ENCODE measurements at regions not wholly inside any gene's neighbourhood (a gene's known extent, or its start where the extent isn't known, plus 50 kb on each side); places are given as distances from the start of the nearest gene placed in this dataset.
"Not testable (repeated sequence)": the region's sequence is repeated elsewhere in the genome, so short reads cannot be mapped to it uniquely, and the experiment has no call there.

DNA sequence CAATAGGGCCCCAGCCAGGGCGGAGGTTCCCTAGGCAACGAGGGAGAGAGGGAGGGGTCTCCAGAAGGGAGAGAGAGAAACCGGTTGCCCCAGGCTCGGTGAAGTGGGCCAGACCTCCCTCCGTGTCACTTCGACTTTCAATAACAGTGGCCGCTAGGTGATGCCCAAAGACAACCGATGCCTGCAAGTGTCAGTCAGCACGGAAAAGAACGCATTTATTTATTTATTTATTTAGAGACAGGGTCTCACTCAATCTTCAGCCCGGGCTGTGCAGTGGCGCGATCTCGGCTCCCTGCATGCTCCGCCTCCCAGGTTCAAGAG lies 1504.1 kb upstream of the DEFB115 start:
- not testable (repeated sequence) for H3K14ac ChIP-seq (ENCODE audit: insufficient read depth, low read length); H3K4me2 ChIP-seq (ENCODE audit: insufficient read depth, insufficient read length, low read length); H3K23me2 ChIP-seq (ENCODE audit: insufficient read length, low read depth, low read length, poor library complexity, severe bottlenecking); H3K56ac ChIP-seq (ENCODE audit: insufficient read length, low read depth, low read length); H3K18ac ChIP-seq (ENCODE audit: insufficient read length, low read depth, low read length); H2BK120ac ChIP-seq (ENCODE audit: low read depth, low read length, poor library complexity, severe bottlenecking); H3K4me3 Mint-ChIP-seq; H3K4ac ChIP-seq (ENCODE audit: low read depth, low read length); H2BK15ac ChIP-seq (ENCODE audit: low read depth, low read length); H2BK20ac ChIP-seq (ENCODE audit: low read depth, low read length, poor library complexity, severe bottlenecking); H3K27ac Mint-ChIP-seq; H2BK12ac ChIP-seq (ENCODE audit: insufficient read length, low read depth, low read length); H3T11ph ChIP-seq (ENCODE audit: low read length); H3K4me1 Mint-ChIP-seq; H4K5ac ChIP-seq (ENCODE audit: insufficient read length, low read depth, low read length); H3K79me2 ChIP-seq (ENCODE audit: insufficient read depth, low read length); H3K23ac ChIP-seq (ENCODE audit: insufficient read length, low read depth, low read length); H2AFZ ChIP-seq (ENCODE audit: low read length); H3K79me1 ChIP-seq (ENCODE audit: insufficient read depth, low read depth, low read length, poor library complexity, severe bottlenecking); H3K4me1 ChIP-seq (ENCODE audit: insufficient read depth, low read length); H3K9ac ChIP-seq (ENCODE audit: extremely low read depth, insufficient read length, low read length); H3K27ac ChIP-seq (ENCODE audit: insufficient read length, low read depth, low read length); H3K27me3 Mint-ChIP-seq (ENCODE audit: low read depth); H4K8ac ChIP-seq (replicated peaks; ENCODE audit: insufficient read length, low read depth, low read length); H2BK5ac ChIP-seq (ENCODE audit: insufficient read length, low read length); H3K27me3 ChIP-seq (ENCODE audit: insufficient read depth, low read length); DNase-seq; H2AK5ac ChIP-seq (ENCODE audit: insufficient read length, low read length); H4K91ac ChIP-seq (ENCODE audit: insufficient read length, low read depth, low read length); H4K20me1 ChIP-seq (ENCODE audit: control insufficient read depth, insufficient read depth, insufficient read length)
- H3K9me3 ChIP-seq (ENCODE audit: control insufficient read depth, low read depth, low read length) = peaks cover 63% of the 10 kb centered on the region
- Mint-ChIP-seq H3K36me3 (ENCODE audit: insufficient read depth in 1 of 3, low read depth in 3 of 3) (peaks cover 40 to 58% (median 46%) of the 10 kb centered on the region in 3 experiments), H3K9me3 (peaks cover 90 to 96% of the 10 kb centered on the region in 2 experiments)
- no CpG with 5 or more reads among the region's 15 CpGs for WGBS (ENCODE audit: extremely low coverage, insufficient read length, low lambda C conversion rate)

DNA sequence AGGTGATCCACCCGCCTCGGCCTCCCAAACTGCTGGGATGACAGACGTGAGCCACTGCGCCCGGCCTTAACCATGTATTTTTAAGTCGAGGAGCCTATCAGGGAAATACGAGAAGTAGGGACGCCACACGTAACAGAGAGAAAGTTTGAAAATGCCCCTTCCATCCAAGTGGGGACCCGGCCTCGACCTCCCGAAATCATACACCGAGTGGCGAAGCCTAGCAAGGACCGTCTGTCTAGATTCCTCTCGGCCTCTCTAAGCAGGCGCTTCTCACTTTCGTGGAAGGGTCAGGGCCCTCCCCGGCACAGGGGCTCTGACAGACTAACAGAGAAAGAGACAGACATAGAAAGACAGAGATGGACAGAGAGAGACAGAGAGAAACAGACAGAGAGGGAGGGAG lies 1503.6 kb upstream of the DEFB115 start:
- H3K4me2 ChIP-seq (ENCODE audit: insufficient read depth, insufficient read length, low read length); H3K4ac ChIP-seq (ENCODE audit: low read depth, low read length); H3K79me1 ChIP-seq (ENCODE audit: insufficient read depth, low read depth, low read length, poor library complexity, severe bottlenecking); H3T11ph ChIP-seq (ENCODE audit: low read length); H3K56ac ChIP-seq (ENCODE audit: insufficient read length, low read depth, low read length); H2BK15ac ChIP-seq (ENCODE audit: low read depth, low read length); DNase-seq; H4K5ac ChIP-seq (ENCODE audit: insufficient read length, low read depth, low read length); H3K79me2 ChIP-seq (ENCODE audit: insufficient read depth, low read length); H3K4me1 ChIP-seq (ENCODE audit: insufficient read depth, low read length); H3K27me3 ChIP-seq (ENCODE audit: insufficient read depth, low read length); H4K8ac ChIP-seq (replicated peaks; ENCODE audit: insufficient read length, low read depth, low read length); H3K27me3 Mint-ChIP-seq (ENCODE audit: low read depth); H4K20me1 ChIP-seq (ENCODE audit: control insufficient read depth, insufficient read depth, insufficient read length); H3K27ac ChIP-seq (ENCODE audit: insufficient read length, low read depth, low read length); H3K27ac Mint-ChIP-seq; H2BK12ac ChIP-seq (ENCODE audit: insufficient read length, low read depth, low read length); H2BK5ac ChIP-seq (ENCODE audit: insufficient read length, low read length); H2BK20ac ChIP-seq (ENCODE audit: low read depth, low read length, poor library complexity, severe bottlenecking); H3K9ac ChIP-seq (ENCODE audit: extremely low read depth, insufficient read length, low read length); H2BK120ac ChIP-seq (ENCODE audit: low read depth, low read length, poor library complexity, severe bottlenecking); H3K23ac ChIP-seq (ENCODE audit: insufficient read length, low read depth, low read length); H4K91ac ChIP-seq (ENCODE audit: insufficient read length, low read depth, low read length); H3K14ac ChIP-seq (ENCODE audit: insufficient read depth, low read length); H3K18ac ChIP-seq (ENCODE audit: insufficient read length, low read depth, low read length); H3K4me1 Mint-ChIP-seq; H3K4me3 Mint-ChIP-seq; H3K23me2 ChIP-seq (ENCODE audit: insufficient read length, low read depth, low read length, poor library complexity, severe bottlenecking); H2AK5ac ChIP-seq (ENCODE audit: insufficient read length, low read length); H2AFZ ChIP-seq (ENCODE audit: low read length): not testable (repeated sequence)
- WGBS (ENCODE audit: extremely low coverage, insufficient read length, low lambda C conversion rate) = no CpG with 5 or more reads among the region's 19 CpGs
- Mint-ChIP-seq H3K9me3 (peaks cover 91 to 98% of the 10 kb centered on the region in 2 experiments), H3K36me3 (ENCODE audit: insufficient read depth in 1 of 3, low read depth in 3 of 3) (peaks cover 42 to 58% (median 46%) of the 10 kb centered on the region in 3 experiments)
- H3K9me3 ChIP-seq (ENCODE audit: control insufficient read depth, low read depth, low read length) = peaks cover 66% of the 10 kb centered on the region

Data from H9 (cell line).